ENCODE measurements at regions not wholly inside any gene's neighbourhood (a gene's known extent, or its start where the extent isn't known, plus 50 kb on each side); places are given as distances from the start of the nearest gene placed in this dataset.

DNA sequence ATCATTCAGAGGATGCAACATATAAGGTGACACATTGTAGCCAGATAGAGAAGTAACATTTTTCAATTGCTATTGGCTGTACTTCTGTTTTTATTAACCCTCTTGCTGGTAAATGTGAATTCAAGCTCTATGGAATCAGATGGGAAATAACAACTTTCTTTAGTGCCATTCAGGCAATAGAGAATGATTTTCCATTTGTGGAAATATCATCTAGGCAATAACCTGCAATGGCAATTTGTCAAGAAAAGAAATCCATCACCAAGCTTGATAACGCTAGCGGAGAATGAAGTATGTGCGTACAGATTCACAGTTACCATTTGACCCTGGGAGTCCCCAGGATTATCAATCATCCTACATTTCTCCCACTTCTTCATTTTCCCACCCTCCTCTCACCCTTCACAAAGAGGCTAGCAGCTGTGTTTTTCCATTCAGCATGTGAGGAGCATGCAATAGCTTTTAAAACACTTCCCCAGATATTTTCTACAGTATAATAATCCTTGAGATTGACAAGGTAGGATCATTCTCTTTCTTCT is 569.7 kb upstream of the KLF12 start:
- no TSS peak for BruUV-seq (replicated peaks)
- no peak overlapping the region for H3K4me3 ChIP-seq (replicated peaks in 1 of 3; ENCODE audit: insufficient read depth in 1 of 3, low read depth in 2 of 3, low read length in 3 of 3)
- intact Hi-C loops (cut with micrococcal nuclease; ENCODE audit: unreplicated experiment), result no loop called here
- H3K79me2 ChIP-seq (ENCODE audit: insufficient read depth, low read length), result no peaks in the 10 kb centered on the region
- ATAC-seq (no peak), FAIRE-seq (no peak), DNase-seq (ENCODE audit: low spot score) (no peak)
- H2AFZ ChIP-seq (ENCODE audit: low read length), result no peak overlapping the region
- H3K36me3 ChIP-seq (replicated peaks in 1 of 2; ENCODE audit: control insufficient read depth in 1 of 2, insufficient read depth in 2 of 2, low read length in 2 of 2), result no peaks in the 10 kb centered on the region
- POLR2A ChIA-PET, result no interaction called here
- WGBS (ENCODE audit: low lambda C conversion rate), result 43% methylated on average over 3 of the region's 3 CpGs
- H4K20me1 ChIP-seq (ENCODE audit: insufficient read depth, low read length), result no peaks in the 10 kb centered on the region
- TF ChIP-seq KDM1A (CRISPR knock-in tag; IDR thresholded peaks at IDR 0.05), result no peak
- TF ChIP-seq CBX2 (IDR thresholded peaks at IDR 0.05; ENCODE audit: low read depth, low read length), result no peak
- no peak for TF ChIP-seq CBX2 (CRISPR knock-in tag; IDR thresholded peaks at IDR 0.05; ENCODE audit: low read depth)
- TF ChIP-seq, protein P1, sequence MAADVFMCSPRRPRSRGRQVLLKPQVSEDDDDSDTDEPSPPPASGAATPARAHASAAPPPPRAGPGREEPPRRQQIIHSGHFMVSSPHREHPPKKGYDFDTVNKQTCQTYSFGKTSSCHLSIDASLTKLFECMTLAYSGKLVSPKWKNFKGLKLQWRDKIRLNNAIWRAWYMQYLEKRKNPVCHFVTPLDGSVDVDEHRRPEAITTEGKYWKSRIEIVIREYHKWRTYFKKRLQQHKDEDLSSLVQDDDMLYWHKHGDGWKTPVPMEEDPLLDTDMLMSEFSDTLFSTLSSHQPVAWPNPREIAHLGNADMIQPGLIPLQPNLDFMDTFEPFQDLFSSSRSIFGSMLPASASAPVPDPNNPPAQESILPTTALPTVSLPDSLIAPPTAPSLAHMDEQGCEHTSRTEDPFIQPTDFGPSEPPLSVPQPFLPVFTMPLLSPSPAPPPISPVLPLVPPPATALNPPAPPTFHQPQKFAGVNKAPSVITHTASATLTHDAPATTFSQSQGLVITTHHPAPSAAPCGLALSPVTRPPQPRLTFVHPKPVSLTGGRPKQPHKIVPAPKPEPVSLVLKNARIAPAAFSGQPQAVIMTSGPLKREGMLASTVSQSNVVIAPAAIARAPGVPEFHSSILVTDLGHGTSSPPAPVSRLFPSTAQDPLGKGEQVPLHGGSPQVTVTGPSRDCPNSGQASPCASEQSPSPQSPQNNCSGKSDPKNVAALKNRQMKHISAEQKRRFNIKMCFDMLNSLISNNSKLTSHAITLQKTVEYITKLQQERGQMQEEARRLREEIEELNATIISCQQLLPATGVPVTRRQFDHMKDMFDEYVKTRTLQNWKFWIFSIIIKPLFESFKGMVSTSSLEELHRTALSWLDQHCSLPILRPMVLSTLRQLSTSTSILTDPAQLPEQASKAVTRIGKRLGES (CRISPR knock-in tag; IDR thresholded peaks at IDR 0.05; ENCODE audit: borderline replicate concordance), result no peak
- TF ChIP-seq HNRNPUL1 (IDR thresholded peaks at IDR 0.05; ENCODE audit: low read depth, low read length), result no peak
- no peak for TF ChIP-seq GATAD1 (CRISPR knock-in tag; IDR thresholded peaks at IDR 0.05)
- TF ChIP-seq, protein P2, sequence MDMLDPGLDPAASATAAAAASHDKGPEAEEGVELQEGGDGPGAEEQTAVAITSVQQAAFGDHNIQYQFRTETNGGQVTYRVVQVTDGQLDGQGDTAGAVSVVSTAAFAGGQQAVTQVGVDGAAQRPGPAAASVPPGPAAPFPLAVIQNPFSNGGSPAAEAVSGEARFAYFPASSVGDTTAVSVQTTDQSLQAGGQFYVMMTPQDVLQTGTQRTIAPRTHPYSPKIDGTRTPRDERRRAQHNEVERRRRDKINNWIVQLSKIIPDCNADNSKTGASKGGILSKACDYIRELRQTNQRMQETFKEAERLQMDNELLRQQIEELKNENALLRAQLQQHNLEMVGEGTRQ (IDR thresholded peaks at IDR 0.05; ENCODE audit: low read depth, low read length), result no peak
- TF ChIP-seq, protein P2 (CRISPR knock-in tag; IDR thresholded peaks at IDR 0.05; ENCODE audit: borderline replicate concordance), result no peak
- no peak for TF ChIP-seq RFX1 (IDR thresholded peaks at IDR 0.05)
- TF ChIP-seq, protein P3, sequence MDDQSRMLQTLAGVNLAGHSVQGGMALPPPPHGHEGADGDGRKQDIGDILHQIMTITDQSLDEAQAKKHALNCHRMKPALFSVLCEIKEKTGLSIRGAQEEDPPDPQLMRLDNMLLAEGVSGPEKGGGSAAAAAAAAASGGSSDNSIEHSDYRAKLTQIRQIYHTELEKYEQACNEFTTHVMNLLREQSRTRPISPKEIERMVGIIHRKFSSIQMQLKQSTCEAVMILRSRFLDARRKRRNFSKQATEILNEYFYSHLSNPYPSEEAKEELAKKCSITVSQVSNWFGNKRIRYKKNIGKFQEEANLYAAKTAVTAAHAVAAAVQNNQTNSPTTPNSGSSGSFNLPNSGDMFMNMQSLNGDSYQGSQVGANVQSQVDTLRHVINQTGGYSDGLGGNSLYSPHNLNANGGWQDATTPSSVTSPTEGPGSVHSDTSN (CRISPR knock-in tag; IDR thresholded peaks at IDR 0.05; ENCODE audit: borderline replicate concordance), result no peak
- TF ChIP-seq ZNF747 (CRISPR knock-in tag; IDR thresholded peaks at IDR 0.05; ENCODE audit: borderline replicate concordance), result no peak
- TF ChIP-seq AGO1 (IDR thresholded peaks at IDR 0.05; ENCODE audit: low read depth, low read length, poor library complexity, severe bottlenecking), result no peak
- no peak for TF ChIP-seq BRD4 (CRISPR knock-in tag; IDR thresholded peaks at IDR 0.05)
- no peak for TF ChIP-seq NR2F1 (CRISPR knock-in tag; IDR thresholded peaks at IDR 0.05)
- no peak for TF ChIP-seq ZNF484 (CRISPR knock-in tag; IDR thresholded peaks at IDR 0.05; ENCODE audit: borderline replicate concordance, low read depth)
- no peak for TF ChIP-seq ZNF234 (CRISPR knock-in tag; conservative IDR thresholded peaks at IDR 0.05)
- no peak for TF ChIP-seq XBP1 (CRISPR knock-in tag; IDR thresholded peaks at IDR 0.05)
- TF ChIP-seq, protein P4, sequence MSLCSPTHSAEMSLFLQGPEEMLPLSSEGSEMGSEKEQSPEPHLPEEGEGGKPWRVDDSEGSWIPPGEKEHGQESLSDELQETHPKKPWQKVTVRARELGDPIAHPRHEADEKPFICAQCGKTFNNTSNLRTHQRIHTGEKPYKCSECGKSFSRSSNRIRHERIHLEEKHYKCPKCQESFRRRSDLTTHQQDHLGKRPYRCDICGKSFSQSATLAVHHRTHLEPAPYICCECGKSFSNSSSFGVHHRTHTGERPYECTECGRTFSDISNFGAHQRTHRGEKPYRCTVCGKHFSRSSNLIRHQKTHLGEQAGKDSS (CRISPR knock-in tag; IDR thresholded peaks at IDR 0.05; ENCODE audit: borderline replicate concordance, low read depth), result no peak
- no peak for TF ChIP-seq SRF (IDR thresholded peaks at IDR 0.05; ENCODE audit: low read depth, low read length)
- no peaks in the 10 kb centered on the region for H3K27me3 ChIP-seq (ENCODE audit: control insufficient read depth in 1 of 2, insufficient read depth in 2 of 2, low read length in 2 of 2)
- no peaks in the 10 kb centered on the region for H3K4me1 ChIP-seq (ENCODE audit: insufficient read depth, low read length)
- in situ Hi-C loops (cut with HindIII; ENCODE audit: extremely low pct_ligation_motif_present, low pct_unique_long_range_greater_than_20kb), result no loop called here
- no peaks in the 10 kb centered on the region for H3K9me3 ChIP-seq (ENCODE audit: low read length)
- no peak overlapping the region for H3K4me2 ChIP-seq (ENCODE audit: low read depth, low read length)
- CTCF ChIA-PET (ENCODE audit: low intra/inter-chr PET ratio, low total read pairs), result no interaction called here
- H3K27ac ChIP-seq (ENCODE audit: extremely low read length, insufficient read depth, low read length), result no peak overlapping the region
- no peak overlapping the region for H3K9ac ChIP-seq (ENCODE audit: insufficient read depth, low read depth, low read length)
